ENCODE measurements at regions not wholly inside any gene's neighbourhood (a gene's known extent, or its start where the extent isn't known, plus 50 kb on each side); places are given as distances from the start of the nearest gene placed in this dataset.
"Not testable (repeated sequence)": the region's sequence is repeated elsewhere in the genome, so short reads cannot be mapped to it uniquely, and the experiment has no call there.

GRCh38 chr7:13631207-13632049 is 358.0 kb downstream of the ETV1 start:
- not testable (repeated sequence) for DNase-seq

- no peak for DNase-seq
Observed at GRCh38 chr7:13633857-13634256, 355.6 kb downstream of the ETV1 start.

- no peak for DNase-seq
Observed at GRCh38 chr7:13639396-13639795, 350.1 kb downstream of the ETV1 start.

GRCh38 chr7:13641714-13642113 is 347.8 kb downstream of the ETV1 start:
- no peak for DNase-seq

GRCh38 chr7:13651167-13651566 is 338.3 kb downstream of the ETV1 start:
- no peak for DNase-seq

- no peak for DNase-seq
Observed at GRCh38 chr7:13656330-13656729, 333.1 kb downstream of the ETV1 start.

- no peak for DNase-seq
Observed at GRCh38 chr7:13673290-13673689, 316.2 kb downstream of the ETV1 start.

GRCh38 chr7:13682626-13683025 is 306.8 kb downstream of the ETV1 start:
- no peak for DNase-seq

- DNase-seq = no peak
Observed at GRCh38 chr7:13687500-13687899, 302.0 kb downstream of the ETV1 start.

- no peak for DNase-seq
Observed at GRCh38 chr7:13692548-13692947, 296.9 kb downstream of the ETV1 start.

GRCh38 chr7:13702251-13702650 is 287.2 kb downstream of the ETV1 start:
- no peak for DNase-seq

- DNase-seq = no peak
Observed at GRCh38 chr7:13708670-13709069, 280.8 kb downstream of the ETV1 start.

GRCh38 chr7:13713092-13713491 is 276.4 kb downstream of the ETV1 start:
- no peak for DNase-seq

- DNase-seq = no peak
Observed at GRCh38 chr7:13715534-13715933, 273.9 kb downstream of the ETV1 start.

- no peak for DNase-seq
Observed at GRCh38 chr7:13717031-13717430, 272.4 kb downstream of the ETV1 start.

GRCh38 chr7:13724191-13724976 is 265.1 kb downstream of the ETV1 start:
- no peak for DNase-seq

GRCh38 chr7:13724977-13725566 is 264.4 kb downstream of the ETV1 start:
- DNase-seq = no peak

GRCh38 chr7:13725591-13725990 is 263.9 kb downstream of the ETV1 start:
- DNase-seq = no peak

GRCh38 chr7:13727279-13727678 is 262.2 kb downstream of the ETV1 start:
- DNase-seq = no peak

- DNase-seq = no peak
Observed at GRCh38 chr7:13727751-13728150, 261.7 kb downstream of the ETV1 start.

GRCh38 chr7:13728430-13728829 is 261.0 kb downstream of the ETV1 start:
- DNase-seq = not testable (repeated sequence)

- DNase-seq = no peak
Observed at GRCh38 chr7:13731643-13732042, 257.8 kb downstream of the ETV1 start.

- no peak for DNase-seq
Observed at GRCh38 chr7:13737563-13737962, 251.9 kb downstream of the ETV1 start.

GRCh38 chr7:13742126-13742525 is 247.3 kb downstream of the ETV1 start:
- no peak for DNase-seq

All from AML-193 (cell line).